GM23338 (cell line): ENCODE measurements at regions not wholly inside any gene's neighbourhood (a gene's known extent, or its start where the extent isn't known, plus 50 kb on each side); places are given as distances from the start of the nearest gene placed in this dataset.

Experiments used
- ATAC-seq: fragments of 200-7000 bp; cut with Tn5 transposase; 3 replicates; pipeline ENCODE4 v1.9.1; 2020
- DNase-seq: peaks from one replicate; pipeline ENCODE4 v3.0.0-alpha.2; 2015; ENCODE audit warnings: low spot score
- H2AFZ ChIP-seq: fragments of 200-600 bp; sonication (generic); 2 replicates; pipeline ENCODE4 v1.8.0; 2016; ENCODE audit warnings: antibody characterized with exemption, mild to moderate bottlenecking, moderate library complexity
- H3F3A ChIP-seq: fragments of 200-600 bp; sonication (generic); replicated peaks from 2 replicates; pipeline ENCODE4 v1.8.0; 2017; ENCODE audit warnings: antibody characterized with exemption, mixed run types, low read depth
- H3K27ac ChIP-seq: fragments of 200-600 bp; sonication (generic); 2 replicates; pipeline ENCODE4 v1.6.1; 2016; ENCODE audit warnings: low read depth
- H3K27me3 ChIP-seq: fragments of 200-600 bp; sonication (generic); 2 replicates; pipeline ENCODE4 v1.8.0; 2016; ENCODE audit warnings: mild to moderate bottlenecking, mixed run types, moderate library complexity; ENCODE audit not compliant: insufficient read depth
- H3K36me3 ChIP-seq: fragments of 200-600 bp; sonication (generic); 2 replicates; pipeline ENCODE4 v1.8.0; 2016; ENCODE audit warnings: mild to moderate bottlenecking; ENCODE audit not compliant: insufficient read depth
- H3K4me1 ChIP-seq: fragments of 200-600 bp; sonication (generic); 2 replicates; pipeline ENCODE4 v1.8.0; 2016; ENCODE audit warnings: mild to moderate bottlenecking, moderate library complexity; ENCODE audit not compliant: insufficient read depth
- H3K4me2 ChIP-seq: fragments of 200-600 bp; sonication (generic); 2 replicates; pipeline ENCODE4 v1.7.1; 2017; ENCODE audit warnings: mixed run types
- H3K4me3 ChIP-seq: fragments of 200-600 bp; sonication (generic); 2 replicates; pipeline ENCODE4 v1.6.1; 2016; ENCODE audit warnings: mixed run types
- H3K79me2 ChIP-seq: fragments of 200-600 bp; sonication (generic); replicated peaks from 2 replicates; pipeline ENCODE4 v1.8.0; 2017; ENCODE audit warnings: mild to moderate bottlenecking; ENCODE audit not compliant: insufficient read depth
- H3K9me2 ChIP-seq: fragments of 200-600 bp; sonication (generic); 2 replicates; pipeline ENCODE4 v1.8.0; 2017; ENCODE audit not compliant: insufficient read depth
- H4K20me1 ChIP-seq: fragments of 200-600 bp; sonication (generic); replicated peaks from 2 replicates; pipeline ENCODE4 v1.8.0; 2017; ENCODE audit warnings: mild to moderate bottlenecking; ENCODE audit not compliant: insufficient read depth
- H3K27ac Mint-ChIP-seq: 2 replicates; pipeline ENCODE4 v1.8.0; 2020; ENCODE audit warnings: inconsistent platforms, mild to moderate bottlenecking, moderate library complexity, mixed read lengths
- H3K27me3 Mint-ChIP-seq: 3 replicates; pipeline ENCODE4 v1.8.0; 2022; ENCODE audit warnings: low read depth, mild to moderate bottlenecking, moderate library complexity, mixed read lengths, inconsistent platforms; ENCODE audit not compliant: insufficient read depth, poor library complexity
- H3K36me3 Mint-ChIP-seq: 3 replicates; pipeline ENCODE4 v1.8.0; 2021; ENCODE audit warnings: low read depth, mild to moderate bottlenecking, inconsistent platforms, moderate library complexity, mixed read lengths
- H3K4me1 Mint-ChIP-seq: 3 replicates; pipeline ENCODE4 v1.8.0; 2020; ENCODE audit warnings: mild to moderate bottlenecking, inconsistent platforms, mixed read lengths
- H3K4me3 Mint-ChIP-seq: 3 replicates; pipeline ENCODE4 v1.8.0; 2021; ENCODE audit warnings: moderate library complexity, mild to moderate bottlenecking, inconsistent platforms, mixed read lengths
- H3K9me3 Mint-ChIP-seq: 3 replicates; pipeline ENCODE4 v1.8.0; 2020; ENCODE audit warnings: moderate library complexity, mild to moderate bottlenecking, inconsistent platforms, mixed read lengths
- CREB1 ChIP-seq: fragments of 250-450 bp; sonication (Bioruptor Pico); IDR thresholded peaks from 2 replicates; pipeline ENCODE4 v1.5.0; 2020; ENCODE audit warnings: low read depth, mild to moderate bottlenecking, moderate library complexity
- CTCF ChIP-seq, 2 experiments: fragments of 200-600 bp in 1 of 2; sonication (generic) in 1 of 2; conservative IDR thresholded peaks; 2 replicates each; pipeline versions ENCODE4 v1.5.1 to v1.6.1; 2016 to 2017; ENCODE audit warnings: antibody characterized with exemption in 2 of 2, low read depth in 2 of 2, mild to moderate bottlenecking in 2 of 2, moderate library complexity in 1 of 2
- ETS1 ChIP-seq: IDR thresholded peaks from 2 replicates; pipeline ENCODE4 v1.6.1; 2016; ENCODE audit warnings: antibody characterized with exemption
- EZH2 ChIP-seq: fragments of 200-600 bp; sonication (generic); IDR thresholded peaks from one replicate; pipeline ENCODE4 v1.8.0; 2017; ENCODE audit warnings: antibody characterized with exemption, mild to moderate bottlenecking, low read depth; ENCODE audit not compliant: unreplicated experiment
- EZH2phosphoT487 ChIP-seq: fragments of 200-600 bp; sonication (generic); IDR thresholded peaks from one replicate; pipeline ENCODE4 v1.8.1; 2018; ENCODE audit warnings: antibody characterized with exemption; ENCODE audit not compliant: unreplicated experiment
- JUNB ChIP-seq: IDR thresholded peaks from one replicate; pipeline ENCODE4 v1.6.1; 2016; ENCODE audit warnings: antibody characterized with exemption; ENCODE audit not compliant: unreplicated experiment
- NANOG ChIP-seq: IDR thresholded peaks from 2 replicates; pipeline ENCODE4 v1.6.1; 2016; ENCODE audit warnings: antibody characterized with exemption, borderline replicate concordance
- POLR2AphosphoS5 ChIP-seq: IDR thresholded peaks from 2 replicates; pipeline ENCODE4 v1.6.1; 2016; ENCODE audit warnings: antibody characterized with exemption, low read depth
- STAT1 ChIP-seq: IDR thresholded peaks from one replicate; pipeline ENCODE4 v1.6.1; 2016; ENCODE audit warnings: antibody characterized with exemption; ENCODE audit not compliant: unreplicated experiment
- ZNF114 ChIP-seq: fragments of 250-450 bp; sonication (Bioruptor Pico); IDR thresholded peaks from 2 replicates; pipeline ENCODE4 v1.5.0; 2020; ENCODE audit warnings: mild to moderate bottlenecking, moderate library complexity
- ZNF331 ChIP-seq: fragments of 250-450 bp; sonication (Bioruptor Pico); IDR thresholded peaks from 2 replicates; pipeline ENCODE4 v1.5.0; 2020; ENCODE audit warnings: low read depth, mild to moderate bottlenecking, moderate library complexity
- TF ChIP-seq, protein P1 (sequence below): IDR thresholded peaks from one replicate; pipeline ENCODE4 v1.6.1; 2018; ENCODE audit warnings: antibody characterized with exemption; ENCODE audit not compliant: unreplicated experiment
- TF ChIP-seq, protein P2 (sequence below): fragments of 250-450 bp; sonication (Bioruptor Pico); IDR thresholded peaks from 2 replicates; pipeline ENCODE4 v1.5.0; 2020; ENCODE audit warnings: mild to moderate bottlenecking, moderate library complexity

- ATAC-seq (no peak), DNase-seq (no peak)
- TF ChIP-seq ZNF114 (CRISPR knock-in tag): no peak
- no peak for TF ChIP-seq NANOG
- no peak for TF ChIP-seq ZNF331 (CRISPR knock-in tag)
- no peak for TF ChIP-seq EZH2
- TF ChIP-seq JUNB: no peak
- TF ChIP-seq CREB1 (CRISPR knock-in tag): no peak
- no peak for TF ChIP-seq EZH2phosphoT487
- TF ChIP-seq CTCF (conservative IDR thresholded peaks at IDR 0.05; ENCODE audit: low read depth in 2 of 2): no peak
- TF ChIP-seq, protein P1, sequence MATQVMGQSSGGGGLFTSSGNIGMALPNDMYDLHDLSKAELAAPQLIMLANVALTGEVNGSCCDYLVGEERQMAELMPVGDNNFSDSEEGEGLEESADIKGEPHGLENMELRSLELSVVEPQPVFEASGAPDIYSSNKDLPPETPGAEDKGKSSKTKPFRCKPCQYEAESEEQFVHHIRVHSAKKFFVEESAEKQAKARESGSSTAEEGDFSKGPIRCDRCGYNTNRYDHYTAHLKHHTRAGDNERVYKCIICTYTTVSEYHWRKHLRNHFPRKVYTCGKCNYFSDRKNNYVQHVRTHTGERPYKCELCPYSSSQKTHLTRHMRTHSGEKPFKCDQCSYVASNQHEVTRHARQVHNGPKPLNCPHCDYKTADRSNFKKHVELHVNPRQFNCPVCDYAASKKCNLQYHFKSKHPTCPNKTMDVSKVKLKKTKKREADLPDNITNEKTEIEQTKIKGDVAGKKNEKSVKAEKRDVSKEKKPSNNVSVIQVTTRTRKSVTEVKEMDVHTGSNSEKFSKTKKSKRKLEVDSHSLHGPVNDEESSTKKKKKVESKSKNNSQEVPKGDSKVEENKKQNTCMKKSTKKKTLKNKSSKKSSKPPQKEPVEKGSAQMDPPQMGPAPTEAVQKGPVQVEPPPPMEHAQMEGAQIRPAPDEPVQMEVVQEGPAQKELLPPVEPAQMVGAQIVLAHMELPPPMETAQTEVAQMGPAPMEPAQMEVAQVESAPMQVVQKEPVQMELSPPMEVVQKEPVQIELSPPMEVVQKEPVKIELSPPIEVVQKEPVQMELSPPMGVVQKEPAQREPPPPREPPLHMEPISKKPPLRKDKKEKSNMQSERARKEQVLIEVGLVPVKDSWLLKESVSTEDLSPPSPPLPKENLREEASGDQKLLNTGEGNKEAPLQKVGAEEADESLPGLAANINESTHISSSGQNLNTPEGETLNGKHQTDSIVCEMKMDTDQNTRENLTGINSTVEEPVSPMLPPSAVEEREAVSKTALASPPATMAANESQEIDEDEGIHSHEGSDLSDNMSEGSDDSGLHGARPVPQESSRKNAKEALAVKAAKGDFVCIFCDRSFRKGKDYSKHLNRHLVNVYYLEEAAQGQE: no peak
- no peak for TF ChIP-seq STAT1
- TF ChIP-seq ETS1: no peak
- TF ChIP-seq, protein P2, sequence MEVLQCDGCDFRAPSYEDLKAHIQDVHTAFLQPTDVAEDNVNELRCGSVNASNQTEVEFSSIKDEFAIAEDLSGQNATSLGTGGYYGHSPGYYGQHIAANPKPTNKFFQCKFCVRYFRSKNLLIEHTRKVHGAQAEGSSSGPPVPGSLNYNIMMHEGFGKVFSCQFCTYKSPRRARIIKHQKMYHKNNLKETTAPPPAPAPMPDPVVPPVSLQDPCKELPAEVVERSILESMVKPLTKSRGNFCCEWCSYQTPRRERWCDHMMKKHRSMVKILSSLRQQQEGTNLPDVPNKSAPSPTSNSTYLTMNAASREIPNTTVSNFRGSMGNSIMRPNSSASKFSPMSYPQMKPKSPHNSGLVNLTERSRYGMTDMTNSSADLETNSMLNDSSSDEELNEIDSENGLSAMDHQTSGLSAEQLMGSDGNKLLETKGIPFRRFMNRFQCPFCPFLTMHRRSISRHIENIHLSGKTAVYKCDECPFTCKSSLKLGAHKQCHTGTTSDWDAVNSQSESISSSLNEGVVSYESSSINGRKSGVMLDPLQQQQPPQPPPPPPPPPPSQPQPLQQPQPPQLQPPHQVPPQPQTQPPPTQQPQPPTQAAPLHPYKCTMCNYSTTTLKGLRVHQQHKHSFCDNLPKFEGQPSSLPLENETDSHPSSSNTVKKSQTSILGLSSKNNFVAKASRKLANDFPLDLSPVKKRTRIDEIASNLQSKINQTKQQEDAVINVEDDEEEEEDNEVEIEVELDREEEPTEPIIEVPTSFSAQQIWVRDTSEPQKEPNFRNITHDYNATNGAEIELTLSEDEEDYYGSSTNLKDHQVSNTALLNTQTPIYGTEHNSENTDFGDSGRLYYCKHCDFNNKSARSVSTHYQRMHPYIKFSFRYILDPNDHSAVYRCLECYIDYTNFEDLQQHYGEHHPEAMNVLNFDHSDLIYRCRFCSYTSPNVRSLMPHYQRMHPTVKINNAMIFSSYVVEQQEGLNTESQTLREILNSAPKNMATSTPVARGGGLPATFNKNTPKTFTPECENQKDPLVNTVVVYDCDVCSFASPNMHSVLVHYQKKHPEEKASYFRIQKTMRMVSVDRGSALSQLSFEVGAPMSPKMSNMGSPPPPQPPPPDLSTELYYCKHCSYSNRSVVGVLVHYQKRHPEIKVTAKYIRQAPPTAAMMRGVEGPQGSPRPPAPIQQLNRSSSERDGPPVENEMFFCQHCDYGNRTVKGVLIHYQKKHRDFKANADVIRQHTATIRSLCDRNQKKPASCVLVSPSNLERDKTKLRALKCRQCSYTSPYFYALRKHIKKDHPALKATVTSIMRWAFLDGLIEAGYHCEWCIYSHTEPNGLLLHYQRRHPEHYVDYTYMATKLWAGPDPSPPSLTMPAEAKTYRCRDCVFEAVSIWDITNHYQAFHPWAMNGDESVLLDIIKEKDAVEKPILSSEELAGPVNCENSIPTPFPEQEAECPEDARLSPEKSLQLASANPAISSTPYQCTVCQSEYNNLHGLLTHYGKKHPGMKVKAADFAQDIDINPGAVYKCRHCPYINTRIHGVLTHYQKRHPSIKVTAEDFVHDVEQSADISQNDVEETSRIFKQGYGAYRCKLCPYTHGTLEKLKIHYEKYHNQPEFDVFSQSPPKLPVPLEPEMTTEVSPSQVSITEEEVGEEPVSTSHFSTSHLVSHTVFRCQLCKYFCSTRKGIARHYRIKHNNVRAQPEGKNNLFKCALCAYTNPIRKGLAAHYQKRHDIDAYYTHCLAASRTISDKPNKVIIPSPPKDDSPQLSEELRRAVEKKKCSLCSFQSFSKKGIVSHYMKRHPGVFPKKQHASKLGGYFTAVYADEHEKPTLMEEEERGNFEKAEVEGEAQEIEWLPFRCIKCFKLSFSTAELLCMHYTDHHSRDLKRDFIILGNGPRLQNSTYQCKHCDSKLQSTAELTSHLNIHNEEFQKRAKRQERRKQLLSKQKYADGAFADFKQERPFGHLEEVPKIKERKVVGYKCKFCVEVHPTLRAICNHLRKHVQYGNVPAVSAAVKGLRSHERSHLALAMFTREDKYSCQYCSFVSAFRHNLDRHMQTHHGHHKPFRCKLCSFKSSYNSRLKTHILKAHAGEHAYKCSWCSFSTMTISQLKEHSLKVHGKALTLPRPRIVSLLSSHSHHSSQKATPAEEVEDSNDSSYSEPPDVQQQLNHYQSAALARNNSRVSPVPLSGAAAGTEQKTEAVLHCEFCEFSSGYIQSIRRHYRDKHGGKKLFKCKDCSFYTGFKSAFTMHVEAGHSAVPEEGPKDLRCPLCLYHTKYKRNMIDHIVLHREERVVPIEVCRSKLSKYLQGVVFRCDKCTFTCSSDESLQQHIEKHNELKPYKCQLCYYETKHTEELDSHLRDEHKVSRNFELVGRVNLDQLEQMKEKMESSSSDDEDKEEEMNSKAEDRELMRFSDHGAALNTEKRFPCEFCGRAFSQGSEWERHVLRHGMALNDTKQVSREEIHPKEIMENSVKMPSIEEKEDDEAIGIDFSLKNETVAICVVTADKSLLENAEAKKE (CRISPR knock-in tag): no peak
- TF ChIP-seq POLR2AphosphoS5: no peak
- Mint-ChIP-seq H3K4me3 (no peak overlapping the region), H3K36me3 (peaks cover 14% of the 10 kb centered on the region), H3K9me3 (peaks cover 15% of the 10 kb centered on the region), H3K27ac (no peak overlapping the region), H3K27me3 (peaks cover 4% of the 10 kb centered on the region), H3K4me1 (peaks cover 18% of the 10 kb centered on the region)
- H3K79me2 ChIP-seq: no peaks in the 10 kb centered on the region
- H3K9me2 ChIP-seq: peaks cover 6% of the 10 kb centered on the region; the same call in 1 of the 2 replicates
- peaks cover 10% of the 10 kb centered on the region; the same call in 1 of the 2 replicates for H3K4me1 ChIP-seq
- no peaks in the 10 kb centered on the region for H4K20me1 ChIP-seq
- H3K27me3 ChIP-seq: no peaks in the 10 kb centered on the region
- no peak overlapping the region for H3K4me3 ChIP-seq
- no peaks in the 10 kb centered on the region for H3F3A ChIP-seq
- H3K4me2 ChIP-seq: no peak overlapping the region
- no peak overlapping the region for H3K27ac ChIP-seq
- no peaks in the 10 kb centered on the region for H3K36me3 ChIP-seq
- H2AFZ ChIP-seq: no peak overlapping the region; the same call in 1 of the 2 replicates
These were observed 100.1 kb upstream of the TMEM72 start for GRCh38 chr10:44811072-44811471.
